GM18511 (cell line): ENCODE measurements at regions not wholly inside any gene's neighbourhood (a gene's known extent, or its start where the extent isn't known, plus 50 kb on each side); places are given as distances from the start of the nearest gene placed in this dataset.

Source experiments
- ATAC-seq: cut with Tn5 transposase; IDR thresholded peaks from one replicate; pipeline ENCODE4 v1.9.1; 2021; ENCODE audit warnings: mild to moderate bottlenecking, moderate library complexity; ENCODE audit not compliant: unreplicated experiment

DNA sequence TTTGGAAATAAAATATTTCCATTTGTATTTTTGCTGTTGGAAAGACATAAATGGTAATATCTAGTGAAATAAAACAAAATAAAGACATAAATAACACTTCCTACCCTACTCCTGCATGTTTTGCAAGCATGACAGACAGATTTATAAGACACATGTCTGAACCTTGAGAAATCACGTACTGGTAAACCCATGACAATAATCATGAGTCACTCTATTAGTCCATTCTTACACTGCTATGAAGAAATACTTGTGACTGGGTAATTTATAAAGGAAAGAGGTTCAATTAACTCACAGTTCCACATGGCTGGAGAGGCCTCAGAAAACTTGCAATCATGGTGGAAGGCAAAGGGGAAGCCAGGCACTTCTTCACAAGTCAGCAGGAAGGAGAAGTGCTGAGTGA, 942.2 kb downstream of the REEP3 start:
- no peak for ATAC-seq

GRCh38 chr10:64465653-64466052, 944.5 kb downstream of the REEP3 start:
- no peak for ATAC-seq

- ATAC-seq: no peak
These were observed 947.0 kb downstream of the REEP3 start for GRCh38 chr10:64468219-64468618.

- no peak for ATAC-seq
These were observed 955.3 kb downstream of the REEP3 start for GRCh38 chr10:64476506-64476905.

DNA sequence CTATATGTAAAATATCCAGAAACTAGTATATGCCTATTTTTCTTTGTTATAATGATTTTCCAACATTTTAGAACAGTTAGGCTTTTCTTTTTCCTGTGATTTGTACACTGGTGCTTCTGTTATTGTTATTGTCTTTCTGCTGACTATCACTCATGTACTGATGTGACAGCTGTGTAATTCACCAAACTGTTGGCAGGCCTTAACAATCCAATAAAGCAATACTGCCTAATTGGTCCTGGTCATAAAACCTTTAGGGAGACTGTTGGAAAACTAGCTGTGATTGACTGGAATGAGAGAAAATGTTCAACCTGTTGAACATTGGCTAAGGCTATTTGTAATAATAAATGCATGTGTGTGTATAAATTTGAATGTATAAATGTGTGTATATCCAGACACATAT, 956.6 kb downstream of the REEP3 start:
- no peak for ATAC-seq

DNA sequence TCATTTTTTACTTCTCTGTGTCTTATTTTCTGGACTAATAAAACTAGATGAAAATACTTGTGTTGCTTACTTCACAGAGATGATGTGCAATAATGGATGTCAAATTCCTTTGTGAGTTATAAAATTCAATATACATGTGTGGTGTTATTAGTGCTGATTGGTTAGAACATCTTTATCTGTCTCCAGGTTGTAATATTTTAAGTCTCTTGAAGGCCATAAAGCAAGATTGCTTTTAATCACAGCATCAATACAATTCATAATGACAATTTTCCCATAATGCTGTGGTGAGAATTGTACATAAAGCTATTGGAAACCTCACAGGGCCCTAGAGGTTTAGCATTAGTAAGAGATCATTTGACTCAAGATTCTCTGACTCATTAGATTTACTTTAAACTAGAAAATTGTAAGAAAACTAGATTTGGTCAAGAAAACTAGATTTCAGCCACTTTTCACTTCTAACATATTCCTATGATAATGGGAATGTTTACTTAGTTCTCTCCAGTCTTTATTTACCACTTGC, 963.7 kb downstream of the REEP3 start:
- no peak for ATAC-seq

- ATAC-seq: no peak
These were observed 964.9 kb downstream of the REEP3 start for GRCh38 chr10:64486149-64486548.

DNA sequence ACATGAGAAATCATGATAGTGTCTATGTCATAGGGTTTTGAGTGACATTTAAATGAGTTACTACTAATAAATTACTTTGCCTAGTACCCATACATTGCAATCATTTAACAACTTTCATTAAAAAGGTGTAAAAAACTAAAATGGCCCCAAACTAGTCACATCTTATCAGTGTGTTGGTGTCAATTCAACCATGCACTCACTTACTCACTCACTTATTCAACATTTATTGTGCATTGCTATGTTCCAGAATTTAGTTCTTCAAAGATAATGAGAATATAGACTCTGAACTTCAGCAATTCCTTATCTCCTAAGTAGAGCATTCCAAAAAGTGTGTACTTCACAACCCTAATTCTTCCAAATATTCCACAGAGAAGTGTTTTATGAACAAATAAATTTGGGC, 965.7 kb downstream of the REEP3 start:
- ATAC-seq: no peak

DNA sequence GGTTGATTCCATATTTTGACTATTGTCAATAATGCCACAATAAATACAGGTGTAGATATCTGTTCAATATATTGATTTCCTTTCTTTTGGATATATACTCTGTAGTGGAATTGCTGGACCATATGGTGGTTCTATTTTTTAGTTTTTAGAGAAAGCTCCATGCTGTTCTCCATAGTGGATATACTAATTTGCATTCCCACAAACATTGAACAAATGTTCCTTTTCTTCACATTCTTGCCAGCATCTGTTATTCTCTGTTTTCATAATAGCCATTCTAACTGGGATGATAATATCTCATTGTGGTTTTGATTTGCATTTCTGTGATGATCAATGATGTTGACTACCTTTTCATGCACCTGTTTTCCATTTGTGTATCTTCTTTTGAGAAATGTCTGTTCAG, 973.7 kb downstream of the REEP3 start:
- no peak for ATAC-seq

GRCh38 chr10:64497306-64497705, 976.1 kb downstream of the REEP3 start:
- no peak for ATAC-seq

DNA sequence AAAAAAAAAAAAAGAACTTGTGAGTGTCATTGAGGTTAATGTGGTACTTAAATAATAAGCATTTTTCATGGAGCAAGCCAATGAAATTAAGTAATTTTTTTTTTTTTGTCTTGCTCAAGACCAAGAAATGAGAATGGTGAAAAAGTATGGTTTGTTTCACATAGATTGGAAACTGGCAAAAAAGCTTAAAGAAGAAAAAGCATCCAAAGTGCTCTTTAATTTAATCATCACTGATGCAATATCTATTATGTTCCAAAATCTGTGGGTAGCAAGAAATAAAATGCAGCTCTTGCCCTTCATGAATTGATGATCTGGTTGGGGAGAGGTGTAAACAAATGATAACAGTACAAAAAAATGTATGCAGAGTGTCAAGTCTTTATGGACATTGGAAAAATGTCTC, 980.6 kb downstream of the REEP3 start:
- no peak for ATAC-seq

DNA sequence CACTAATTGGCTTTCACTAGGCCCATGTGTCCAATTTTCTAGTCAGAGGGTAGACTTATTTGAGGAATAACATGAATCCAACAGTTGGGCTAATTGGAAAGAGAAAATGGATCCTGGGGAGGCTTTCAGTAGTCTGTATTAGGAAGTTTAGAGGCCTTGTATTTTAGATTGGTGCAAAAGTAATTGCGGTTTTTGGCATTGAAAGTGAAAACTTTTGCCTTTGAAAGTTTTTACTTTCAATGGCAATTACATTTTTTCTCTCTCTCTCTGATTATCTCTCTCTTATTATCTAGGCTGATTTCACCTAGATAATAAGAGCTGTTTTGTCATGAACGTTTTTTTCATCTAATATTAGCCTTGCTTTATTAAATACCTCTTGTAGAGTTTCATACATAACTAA, 981.7 kb downstream of the REEP3 start:
- ATAC-seq: no peak

DNA sequence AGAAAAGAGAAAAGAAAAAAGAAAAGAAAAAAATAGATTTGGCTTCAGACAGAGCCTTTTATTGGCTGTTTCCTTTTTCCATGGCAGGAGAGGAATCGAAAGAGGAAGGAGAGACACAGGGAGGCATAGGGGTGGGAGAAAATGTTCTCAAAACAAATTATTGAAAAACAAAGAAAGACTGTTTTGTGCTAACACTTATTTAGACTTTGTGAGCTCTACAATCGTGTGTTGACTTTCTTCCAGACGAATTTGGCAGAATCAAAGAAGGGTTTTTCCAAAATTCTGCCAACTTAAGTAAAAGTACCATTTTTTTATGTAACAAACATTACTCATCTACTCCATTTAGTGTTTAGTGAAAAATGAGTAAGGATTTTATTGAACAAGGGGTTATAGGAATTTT, 982.2 kb downstream of the REEP3 start:
- no peak for ATAC-seq

DNA sequence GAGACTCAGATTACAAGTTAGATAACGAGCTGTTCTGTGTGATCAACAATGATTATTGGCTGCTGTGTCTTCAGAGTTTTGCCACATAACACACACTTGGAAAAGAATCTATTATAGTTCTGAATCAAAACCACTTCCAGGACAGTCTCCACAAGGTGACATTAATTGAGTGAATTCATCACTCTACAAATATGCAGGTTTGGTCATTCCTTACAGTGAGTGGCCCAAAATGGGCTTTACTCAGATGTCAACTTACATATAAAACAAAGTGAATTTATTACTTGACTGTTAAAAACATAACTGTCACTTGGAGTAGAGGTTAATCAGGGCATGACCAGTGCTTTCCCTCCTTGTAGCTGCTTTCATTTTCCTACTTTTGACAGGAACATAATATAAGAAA, 984.3 kb downstream of the REEP3 start:
- no peak for ATAC-seq

GRCh38 chr10:64506963-64507362, 985.8 kb downstream of the REEP3 start:
- no peak for ATAC-seq

GRCh38 chr10:64507651-64508028, 986.4 kb downstream of the REEP3 start:
- ATAC-seq: no peak

GRCh38 chr10:64508029-64508661, 986.9 kb downstream of the REEP3 start:
- no peak for ATAC-seq

- no peak for ATAC-seq
These were observed 994.9 kb downstream of the REEP3 start for GRCh38 chr10:64515970-64516699.

GRCh38 chr10:64518456-64518855, 997.3 kb downstream of the REEP3 start:
- ATAC-seq: no peak

DNA sequence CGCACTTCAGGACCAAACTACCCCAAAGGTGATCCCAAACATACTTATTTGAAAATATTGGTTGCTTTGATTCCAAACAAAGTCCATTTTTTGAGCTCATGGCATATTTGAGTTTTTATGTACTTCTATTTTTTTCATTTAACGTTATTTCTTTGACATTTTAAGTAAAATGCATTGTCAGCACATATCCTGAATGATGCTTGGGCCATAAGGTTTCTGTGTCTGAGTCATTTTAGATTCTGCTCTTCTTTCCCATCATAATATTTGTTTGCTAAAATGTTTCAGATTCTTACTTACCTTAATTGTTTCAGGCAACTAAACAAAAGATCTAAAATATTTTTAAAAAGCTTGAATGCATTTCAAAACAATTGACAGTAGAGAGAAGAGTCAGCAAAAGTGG, 998.2 kb downstream of the REEP3 start:
- ATAC-seq: no peak

DNA sequence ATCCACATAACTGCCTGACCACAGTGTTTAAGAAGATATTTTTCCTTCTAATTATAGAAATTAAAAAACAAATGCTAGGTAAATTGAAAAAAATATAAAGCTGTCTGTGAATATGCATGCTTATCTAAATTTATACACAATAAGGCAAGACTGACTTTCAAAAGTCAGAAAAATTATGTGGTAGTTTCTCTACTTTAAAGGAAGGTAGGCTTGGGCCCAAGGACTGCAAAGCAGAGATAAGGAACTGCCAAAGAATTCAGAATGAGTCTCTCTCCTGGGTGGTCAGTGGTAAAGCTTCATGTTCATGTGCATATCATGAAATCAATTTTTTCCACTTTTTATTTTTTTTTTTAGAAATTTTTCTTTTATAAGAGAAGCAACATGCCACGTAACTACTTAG, 998.6 kb downstream of the REEP3 start:
- no peak for ATAC-seq

- ATAC-seq: no peak
These were observed 1002.0 kb downstream of the REEP3 start for GRCh38 chr10:64523065-64523759.
